G401.6 (cell line): ENCODE measurements at regions not wholly inside any gene's neighbourhood (a gene's known extent, or its start where the extent isn't known, plus 50 kb on each side); places are given as distances from the start of the nearest gene placed in this dataset.

Source experiments
- FAIRE-seq: peaks from 2 replicates; lab custom pipeline; 2012; peaks lifted over from hg19 to GRCh38; lab: Jason Lieb, UNC

DNA sequence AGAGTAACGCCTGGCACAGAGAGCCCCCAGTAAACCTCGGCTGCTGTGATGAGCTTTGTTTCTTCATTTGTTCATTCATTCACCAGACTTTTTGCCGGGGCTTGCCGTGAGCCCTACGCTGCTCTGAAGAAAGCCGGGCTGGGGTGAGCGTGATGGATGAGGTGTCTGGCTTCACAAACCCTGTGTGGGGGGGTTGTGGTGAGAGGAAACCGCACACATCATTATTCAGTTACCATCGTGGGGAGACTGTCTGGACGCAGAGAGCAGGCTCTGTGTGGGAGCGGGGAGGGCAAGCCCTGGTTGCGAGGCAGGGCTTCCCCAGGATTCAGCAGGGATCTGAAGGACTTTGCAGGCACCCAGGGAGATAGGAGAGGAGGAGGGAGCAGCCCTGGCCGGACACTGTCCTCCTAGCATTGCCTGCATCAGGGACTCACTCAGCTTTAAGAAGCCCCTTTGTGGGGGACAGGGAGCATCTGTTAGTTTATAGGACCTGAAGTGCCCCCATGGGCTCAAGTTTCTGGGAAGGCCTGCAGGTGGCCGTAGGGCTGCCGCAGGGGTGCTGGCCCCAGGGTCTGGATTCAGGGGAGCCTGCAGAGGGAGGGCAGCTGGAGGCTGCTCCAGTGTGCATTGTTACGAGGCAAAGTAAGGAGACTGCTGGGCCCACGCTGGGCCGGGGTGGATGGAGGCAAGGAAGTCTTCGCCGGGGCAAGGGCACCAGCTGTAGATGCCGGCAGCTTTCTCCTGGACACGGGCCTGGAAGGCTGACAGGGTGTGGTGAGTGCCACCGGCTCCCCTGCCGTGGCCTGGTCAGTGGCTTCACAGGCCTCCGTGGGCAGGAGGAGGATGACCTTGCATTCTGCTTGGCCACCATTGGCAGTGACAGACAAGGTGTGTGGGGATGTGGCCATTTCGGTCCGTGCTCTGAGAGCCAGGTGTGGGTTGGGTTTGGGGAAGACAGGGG, 334.5 kb downstream of the SEC14L1 start:
- no peak for FAIRE-seq

DNA sequence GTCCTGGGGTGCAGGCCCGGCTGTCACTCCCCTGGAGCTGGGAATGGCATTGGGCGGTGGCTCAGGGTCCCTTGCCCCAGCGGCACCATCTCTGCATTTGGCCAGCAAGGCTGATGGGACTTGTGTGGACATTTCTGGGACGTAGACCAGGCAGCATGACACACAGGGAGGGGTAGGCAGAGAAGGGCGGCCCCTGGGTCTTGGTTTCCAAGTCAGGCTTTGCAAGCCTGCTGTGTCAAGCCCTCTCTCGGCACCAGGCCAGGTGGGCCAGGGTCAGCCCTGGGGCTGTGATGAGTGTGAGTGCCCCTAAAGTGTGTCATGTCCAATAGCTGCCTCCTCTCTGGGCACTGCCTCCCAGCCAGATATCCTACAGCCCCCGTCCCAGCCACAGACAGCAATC, 335.2 kb downstream of the SEC14L1 start:
- no peak for FAIRE-seq

DNA sequence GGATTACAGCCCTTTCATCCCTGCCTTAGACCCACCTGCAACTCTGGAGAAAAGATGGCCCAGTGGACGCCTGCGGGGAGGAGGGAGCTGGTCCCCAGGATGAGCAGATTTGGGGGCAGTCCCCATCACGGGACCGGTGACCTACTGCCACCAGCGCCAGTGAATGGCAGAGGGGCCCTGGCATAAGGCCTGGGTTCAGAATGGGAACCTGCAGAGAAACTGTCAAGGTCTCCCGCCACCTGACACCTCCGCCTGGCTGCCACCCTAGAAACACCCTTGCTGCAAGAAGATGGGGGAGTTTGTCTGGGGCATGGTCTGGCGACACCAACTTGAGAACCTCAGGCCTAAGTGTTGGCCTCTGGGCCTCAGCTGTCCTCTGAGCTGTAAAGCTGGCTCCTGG, 335.7 kb downstream of the SEC14L1 start:
- FAIRE-seq: no peak

DNA sequence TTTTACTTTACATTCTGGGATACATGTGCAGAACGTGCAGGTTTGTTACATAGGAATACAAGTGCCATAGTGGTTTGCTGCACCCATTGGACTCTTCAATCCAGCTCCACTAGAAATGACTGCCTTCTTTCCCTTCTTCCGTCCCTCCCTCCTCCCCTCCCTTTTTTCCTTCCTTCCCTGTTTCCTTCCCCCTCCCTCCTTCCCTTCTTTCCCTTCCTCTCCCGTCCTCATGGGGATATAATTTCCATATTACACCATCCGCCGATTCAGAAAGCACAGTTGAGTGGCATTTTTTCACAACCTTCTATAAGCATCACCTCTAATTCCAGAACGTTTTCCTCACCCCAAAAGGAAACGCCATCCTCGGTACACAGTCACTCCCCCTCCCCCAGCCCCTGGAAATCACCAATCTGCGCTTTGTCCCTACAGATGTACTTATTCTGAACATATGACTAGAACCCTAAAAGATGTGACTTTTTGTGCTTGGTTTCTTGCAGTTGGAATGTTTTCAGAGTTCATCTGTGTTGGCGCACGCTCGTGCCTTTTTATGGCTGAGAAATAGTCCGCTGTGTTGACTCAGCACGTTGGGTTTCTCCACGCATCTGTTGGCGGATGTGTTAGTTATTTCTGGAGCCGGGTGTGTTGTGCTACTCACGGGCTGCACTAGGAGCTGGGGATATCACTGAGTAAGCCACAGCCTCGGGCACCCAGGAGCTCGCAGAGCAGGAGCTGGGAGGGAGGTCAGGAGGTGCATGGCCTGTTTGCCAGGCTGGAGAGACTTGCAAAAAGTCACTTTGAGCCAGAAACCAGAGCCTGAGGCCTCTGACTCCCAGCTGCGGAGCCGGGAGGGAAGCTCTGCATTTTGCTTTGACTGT, 336.4 kb downstream of the SEC14L1 start:
- no peak for FAIRE-seq

DNA sequence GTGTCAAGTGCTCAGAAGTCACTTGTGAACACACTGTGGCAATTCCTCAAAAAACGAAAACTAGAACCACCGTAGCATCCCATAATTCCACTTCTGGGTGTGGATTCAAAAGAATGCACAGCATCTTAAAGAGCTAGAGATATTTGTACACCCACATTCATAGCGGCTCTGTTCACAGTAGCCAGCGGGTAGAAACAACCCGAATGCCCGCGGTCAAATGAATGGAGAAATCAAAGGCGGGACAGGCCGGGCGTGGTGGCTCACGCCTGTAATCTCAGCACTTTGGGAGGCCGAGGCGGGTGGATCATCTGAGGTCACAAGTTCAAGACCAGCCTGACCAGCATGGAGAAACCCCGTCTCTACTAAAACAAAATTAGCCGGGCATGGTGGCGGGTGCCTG, 337.5 kb downstream of the SEC14L1 start:
- FAIRE-seq: no peak

DNA sequence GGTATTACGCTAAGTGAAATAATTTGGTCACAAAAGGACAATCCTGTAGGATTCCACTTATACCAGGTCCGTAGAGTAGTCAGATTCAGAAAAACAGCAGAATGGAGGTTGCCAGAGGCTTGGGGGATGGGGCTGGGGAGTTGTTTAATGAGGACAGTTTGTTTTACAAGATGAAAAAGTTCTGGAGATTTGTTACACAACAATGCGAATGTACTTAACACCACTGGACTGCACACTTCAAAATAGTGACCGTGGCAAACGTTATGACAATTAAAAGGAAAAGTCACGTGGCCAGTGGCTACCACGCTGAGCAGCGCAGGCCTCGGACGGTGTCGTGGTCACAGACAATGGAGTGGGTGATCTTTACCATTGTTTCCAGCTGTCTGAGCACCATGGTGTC, 338.1 kb downstream of the SEC14L1 start:
- FAIRE-seq: no peak

DNA sequence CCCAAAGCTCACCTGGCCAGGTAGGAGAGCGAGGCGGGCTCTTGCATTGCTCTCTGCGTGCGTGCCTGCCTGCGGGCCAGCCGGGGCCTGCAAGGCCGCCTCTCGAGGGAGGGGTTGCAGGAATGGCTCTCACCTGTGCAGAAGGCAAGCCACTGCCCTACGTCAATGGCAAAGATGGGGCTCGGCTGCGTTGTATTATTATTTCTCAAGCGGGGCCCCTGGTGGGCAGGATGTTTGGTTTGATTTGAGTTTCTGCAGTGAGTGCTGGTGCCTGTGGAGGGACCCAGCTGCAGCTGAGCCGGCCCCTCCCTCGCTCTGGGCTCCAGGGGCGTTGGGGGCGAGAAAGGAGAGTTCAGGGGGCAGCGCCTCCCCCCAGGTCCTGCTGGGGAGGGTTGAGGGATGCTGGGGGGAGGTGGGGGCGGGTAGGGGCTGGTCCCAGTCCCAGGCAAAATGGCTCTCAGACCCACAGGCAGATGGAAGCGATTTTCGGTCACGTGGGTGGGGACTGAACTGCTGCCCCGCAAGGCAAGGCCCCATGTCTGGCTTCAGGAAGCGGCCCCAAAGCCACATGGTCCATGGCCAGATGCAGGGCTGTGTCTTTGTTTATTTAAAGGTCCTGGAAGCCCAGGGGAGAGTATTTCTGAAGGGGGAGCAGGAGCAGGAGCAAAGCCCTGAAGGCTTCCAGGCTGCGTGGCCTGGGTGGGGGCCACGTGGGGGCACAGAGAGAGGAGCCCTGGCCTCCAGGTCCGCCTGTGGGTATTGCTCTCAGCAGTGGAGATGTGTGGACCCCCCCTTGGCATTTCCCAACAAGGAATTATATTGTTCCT, 338.8 kb downstream of the SEC14L1 start:
- FAIRE-seq: no peak

DNA sequence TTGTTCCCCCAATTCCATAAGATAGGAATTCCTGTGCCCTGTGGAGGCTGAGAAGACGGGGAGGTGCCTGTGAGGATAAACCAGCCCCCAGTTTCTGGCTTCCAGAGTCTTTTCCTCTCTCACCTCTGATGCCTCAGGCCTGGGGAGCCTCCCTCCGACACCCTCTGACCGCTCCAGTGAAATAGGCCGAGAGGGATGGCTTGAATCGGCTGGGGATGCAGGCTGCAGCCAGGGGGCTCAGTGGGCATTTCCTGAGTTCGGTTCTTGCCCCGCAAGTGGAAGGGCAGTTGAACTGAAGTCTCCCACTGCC, 339.4 kb downstream of the SEC14L1 start:
- FAIRE-seq: no peak

DNA sequence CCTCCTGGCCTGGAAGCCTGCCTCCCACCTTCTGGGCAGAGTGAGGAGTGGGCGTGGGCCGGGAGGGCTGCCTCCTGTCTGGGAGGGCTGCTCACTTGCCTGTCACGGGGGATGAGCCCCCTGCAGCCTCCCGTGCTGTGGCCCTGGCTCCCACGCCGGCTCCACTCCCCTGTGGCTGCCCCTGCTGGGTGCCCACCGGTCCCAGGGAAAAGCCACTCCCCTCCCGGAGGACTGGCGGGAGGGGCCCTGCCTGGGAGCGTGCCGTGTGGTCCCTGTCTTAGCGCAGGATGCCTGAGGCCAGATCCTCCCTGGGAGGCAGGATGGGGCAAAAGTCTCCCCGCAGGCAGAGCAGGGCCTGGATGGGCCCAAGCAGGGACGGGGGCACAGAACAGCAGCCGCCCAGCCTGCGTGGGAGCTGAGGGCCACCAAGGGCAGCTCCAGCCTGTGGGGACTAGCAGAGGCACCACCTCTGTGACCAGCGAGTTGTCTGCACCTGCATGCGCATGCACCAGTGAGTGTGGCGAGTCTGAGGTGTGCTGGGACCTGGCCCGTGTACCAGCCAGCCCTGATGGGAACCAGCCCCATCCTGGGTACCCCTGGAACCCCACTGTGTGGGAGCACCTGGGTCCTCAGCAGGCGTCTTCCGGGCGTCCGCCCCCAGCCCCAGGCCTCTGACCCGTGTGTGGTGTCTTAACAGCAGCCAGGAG, 339.9 kb downstream of the SEC14L1 start:
- no peak for FAIRE-seq

DNA sequence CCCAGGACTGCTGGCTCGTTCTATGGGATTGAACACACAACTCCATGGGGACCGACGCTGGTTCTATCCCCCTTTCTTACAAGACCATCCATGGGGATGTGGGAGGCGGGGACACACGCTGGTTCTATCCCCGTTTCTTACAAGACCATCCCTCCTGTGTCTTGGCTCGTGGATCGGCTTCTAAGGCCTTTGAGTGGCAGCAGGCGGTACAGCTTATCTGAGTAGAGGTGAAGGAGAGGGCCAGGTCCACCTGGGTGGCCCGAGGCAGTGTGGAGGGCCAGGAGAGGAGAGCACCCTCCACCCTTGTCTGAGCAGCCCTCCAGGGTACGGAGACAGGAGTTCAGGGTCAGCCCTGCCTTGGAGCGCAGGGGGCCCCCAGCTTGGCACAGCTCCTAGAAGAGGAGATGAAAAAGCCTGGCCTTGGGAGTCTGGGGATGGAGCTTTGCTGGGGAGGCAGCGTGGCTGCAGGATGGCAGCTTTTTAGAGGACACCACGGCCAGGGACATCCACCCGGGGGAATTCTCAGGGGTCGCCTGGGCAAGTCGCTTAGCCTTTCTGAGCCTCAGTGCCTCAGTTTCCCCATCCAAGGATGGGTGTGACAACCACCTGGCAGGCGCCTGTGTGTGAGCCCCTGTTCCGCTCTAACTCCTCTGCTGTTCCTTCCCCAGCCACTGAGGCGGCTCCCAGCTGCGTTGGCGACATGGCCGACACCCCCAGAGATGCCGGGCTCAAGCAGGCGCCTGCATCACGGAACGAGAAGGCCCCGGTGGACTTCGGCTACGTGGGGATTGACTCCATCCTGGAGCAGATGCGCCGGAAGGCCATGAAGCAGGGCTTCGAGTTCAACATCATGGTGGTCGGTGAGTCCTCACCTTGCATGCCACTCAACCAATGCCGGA, 341.0 kb downstream of the SEC14L1 start:
- no peak for FAIRE-seq

DNA sequence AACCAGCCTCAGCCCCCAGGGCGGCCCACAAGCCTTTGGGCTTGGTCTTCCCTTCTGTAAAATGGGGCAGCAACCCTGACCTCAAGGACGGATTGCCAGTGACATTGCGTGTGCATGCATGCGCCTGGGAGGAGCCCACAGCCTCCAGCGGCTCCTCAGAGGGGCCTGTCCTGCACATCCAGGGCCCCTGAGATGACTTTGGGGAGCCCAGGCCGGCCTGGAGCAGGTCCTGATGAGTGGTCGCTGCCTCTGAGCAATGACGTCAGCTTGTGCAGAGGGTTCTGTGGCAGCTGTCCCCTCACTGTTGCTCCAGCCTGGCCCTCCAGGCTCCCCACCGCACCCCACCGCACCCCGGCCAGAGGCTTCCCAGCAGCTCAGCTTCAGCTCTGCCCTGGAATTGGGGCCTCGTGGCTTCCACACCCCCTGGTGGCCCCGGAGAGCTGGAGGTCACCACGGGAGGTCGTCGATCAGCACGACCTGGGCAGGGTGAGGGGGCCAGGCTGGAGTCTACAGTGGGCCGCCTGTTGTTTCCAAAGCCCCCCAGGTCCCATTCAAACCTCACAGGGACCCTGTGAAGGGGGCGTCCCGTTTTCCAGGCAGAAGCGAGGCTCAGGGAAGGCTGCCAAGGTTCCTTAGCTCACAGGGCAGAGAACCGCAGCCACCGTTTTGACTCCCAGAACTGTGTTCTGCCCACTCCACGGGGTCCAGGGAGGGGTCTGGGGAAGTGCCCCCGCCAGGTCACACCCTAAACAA, 341.8 kb downstream of the SEC14L1 start:
- no peak for FAIRE-seq

DNA sequence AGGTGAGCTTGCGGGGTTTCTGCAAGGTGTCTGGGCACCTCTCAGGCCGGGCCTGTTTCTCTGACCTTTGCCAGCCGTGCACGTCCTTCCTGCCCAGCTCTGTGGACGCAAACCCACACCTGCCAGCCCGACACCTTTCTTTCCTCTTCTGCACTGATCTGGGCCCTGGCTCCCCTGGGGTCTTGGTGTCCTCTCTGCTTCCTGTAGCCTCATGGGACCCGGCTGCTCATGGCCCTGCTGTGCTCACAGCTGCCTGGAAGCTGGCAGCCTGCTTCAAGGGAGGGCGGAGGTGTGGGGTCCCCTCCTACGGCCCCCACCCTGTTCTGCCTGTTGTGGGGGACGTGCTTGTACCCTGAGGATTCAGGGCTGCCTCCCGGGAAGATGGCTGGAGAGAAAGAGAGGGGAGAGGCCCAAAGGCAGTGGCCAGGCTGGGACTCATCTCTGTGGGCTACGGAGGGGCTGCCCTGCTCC, 342.4 kb downstream of the SEC14L1 start:
- FAIRE-seq: no peak

DNA sequence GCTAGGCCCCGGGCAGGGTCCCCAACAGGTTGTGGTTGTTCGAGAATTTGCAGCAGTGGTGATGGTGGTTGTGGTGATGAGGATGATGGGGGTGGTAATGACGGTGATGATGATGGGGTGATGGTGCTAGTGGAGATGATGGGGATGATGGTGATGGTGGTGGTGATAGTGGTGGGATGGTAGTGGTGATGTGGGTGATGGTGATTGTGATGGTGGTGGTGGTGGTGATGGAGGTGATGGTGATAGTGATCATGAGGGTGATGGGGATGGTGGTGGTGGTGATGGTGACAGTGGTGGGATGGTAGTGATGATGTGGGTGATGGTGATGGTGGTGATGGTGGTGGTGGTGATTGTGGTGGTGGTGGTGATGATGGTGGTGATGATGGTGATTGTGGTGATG, 343.3 kb downstream of the SEC14L1 start:
- FAIRE-seq: no peak

DNA sequence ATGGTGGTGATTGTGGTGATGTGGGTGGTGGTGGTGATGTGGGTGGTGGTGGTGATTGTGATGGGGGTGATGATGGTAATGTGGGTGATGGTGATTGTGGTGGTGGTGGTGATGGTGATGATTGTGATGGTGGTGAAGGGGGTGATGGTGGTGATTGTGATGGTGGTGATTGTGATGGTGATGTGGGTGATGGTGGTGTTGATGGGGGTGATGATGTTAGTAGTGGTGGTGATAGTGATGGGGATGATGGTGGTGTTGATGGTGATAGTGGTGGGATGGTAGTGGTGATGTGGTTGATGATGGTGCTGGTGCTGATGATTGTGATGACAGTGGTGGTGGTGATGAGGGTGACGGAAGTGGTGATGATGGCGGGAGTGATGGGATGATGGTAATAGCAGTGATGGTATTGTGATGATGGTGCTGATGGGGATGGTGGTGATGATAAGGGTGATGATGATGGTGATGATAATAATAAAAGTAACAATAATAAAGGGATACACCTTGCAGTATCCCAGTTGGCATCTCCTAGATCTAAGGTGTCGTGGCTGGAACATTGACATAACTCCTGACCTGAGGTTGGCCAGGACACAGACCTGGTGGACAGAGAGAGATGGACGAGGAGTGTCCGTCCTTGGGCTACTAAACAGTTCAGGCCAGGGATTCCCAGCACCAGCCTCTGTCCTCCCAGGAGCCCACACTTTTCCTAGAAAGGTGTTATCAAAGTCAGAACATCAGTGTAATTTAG, 344.5 kb downstream of the SEC14L1 start:
- no peak for FAIRE-seq

DNA sequence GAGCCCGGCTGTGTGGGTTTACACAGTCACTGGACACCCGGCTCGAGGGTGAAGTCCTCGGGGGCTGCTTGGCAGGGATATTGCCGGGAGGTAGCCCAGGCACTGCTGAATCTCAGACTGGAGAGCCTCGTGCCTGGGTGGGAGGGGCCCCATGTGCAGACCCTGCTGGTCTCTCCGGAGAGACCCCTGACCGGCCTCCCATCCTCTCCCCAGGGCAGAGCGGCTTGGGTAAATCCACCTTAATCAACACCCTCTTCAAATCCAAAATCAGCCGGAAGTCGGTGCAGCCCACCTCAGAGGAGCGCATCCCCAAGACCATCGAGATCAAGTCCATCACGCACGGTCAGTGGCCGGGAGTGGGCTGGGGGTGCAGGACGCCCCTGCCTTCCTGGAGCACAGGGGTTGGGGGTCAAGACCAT, 346.5 kb downstream of the SEC14L1 start:
- no peak for FAIRE-seq

DNA sequence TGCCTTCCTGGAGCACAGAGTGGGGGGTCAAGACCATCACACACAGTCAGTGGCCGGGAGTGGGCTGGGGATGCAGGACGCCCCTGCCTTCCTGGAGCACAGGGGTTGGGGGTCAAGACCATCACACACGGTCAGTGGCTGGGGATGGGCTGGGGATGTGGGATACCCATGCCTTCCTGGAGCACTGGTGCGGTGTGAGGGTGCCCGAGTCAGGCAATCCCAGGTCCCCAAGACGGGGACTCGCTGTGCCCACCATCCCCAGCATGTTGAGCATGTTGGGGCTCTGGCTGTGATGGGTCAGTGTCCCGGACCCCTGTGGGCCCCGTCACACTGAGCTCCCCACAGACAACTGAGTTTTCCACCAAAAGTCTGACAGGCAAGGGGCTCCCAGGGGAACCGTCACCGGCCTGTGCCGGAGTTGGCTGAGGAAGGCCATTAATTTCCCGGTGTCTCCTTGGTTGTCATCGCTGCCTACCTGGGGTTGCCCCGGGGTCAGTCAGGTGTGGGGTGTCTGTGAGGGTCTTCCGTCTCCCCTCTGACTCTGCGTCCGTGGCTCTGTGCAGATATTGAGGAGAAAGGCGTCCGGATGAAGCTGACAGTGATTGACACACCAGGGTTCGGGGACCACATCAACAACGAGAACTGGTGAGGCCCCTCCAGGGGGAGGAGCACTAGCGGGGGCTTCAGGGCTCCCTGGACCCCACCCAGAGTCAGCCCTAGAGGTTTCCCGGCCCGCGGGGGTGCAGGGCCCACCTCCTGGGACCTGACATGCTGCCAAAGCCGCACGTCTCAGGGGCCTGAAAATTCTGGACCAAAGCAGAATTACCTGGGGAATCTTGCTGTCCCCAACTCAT, 347.1 kb downstream of the SEC14L1 start:
- no peak for FAIRE-seq

DNA sequence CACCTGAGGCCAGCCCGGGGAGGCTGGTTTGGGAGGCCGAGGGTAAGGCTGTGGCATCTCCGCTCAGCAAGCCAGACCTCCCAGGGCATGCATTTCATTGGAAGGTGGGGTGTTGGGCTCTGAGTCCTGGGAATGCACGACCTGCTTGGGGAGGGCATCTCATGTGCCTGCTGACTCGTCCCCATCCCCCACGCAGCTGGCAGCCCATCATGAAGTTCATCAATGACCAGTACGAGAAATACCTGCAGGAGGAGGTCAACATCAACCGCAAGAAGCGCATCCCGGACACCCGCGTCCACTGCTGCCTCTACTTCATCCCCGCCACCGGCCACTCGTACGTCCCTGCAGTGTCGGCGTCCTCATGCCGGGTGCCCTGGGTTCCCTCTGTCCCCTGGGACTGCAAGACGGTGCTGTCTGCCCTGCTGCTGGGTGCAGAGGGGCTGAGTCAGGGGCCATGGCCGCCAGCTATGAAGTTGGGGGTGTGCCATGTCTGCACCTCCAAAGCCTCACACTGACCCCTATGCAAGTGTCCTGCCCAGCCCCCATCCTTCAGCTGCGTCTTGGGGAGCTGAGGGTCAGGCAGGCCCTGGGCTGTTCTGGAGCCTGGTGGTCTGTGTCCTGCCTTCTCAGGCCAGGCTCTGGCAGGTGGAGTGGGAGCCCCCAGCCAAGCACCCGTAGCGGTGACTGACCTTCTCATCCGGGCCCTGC, 347.9 kb downstream of the SEC14L1 start:
- no peak for FAIRE-seq
